ENCODE measurements at regions not wholly inside any gene's neighbourhood (a gene's known extent, or its start where the extent isn't known, plus 50 kb on each side); places are given as distances from the start of the nearest gene placed in this dataset.

DNA sequence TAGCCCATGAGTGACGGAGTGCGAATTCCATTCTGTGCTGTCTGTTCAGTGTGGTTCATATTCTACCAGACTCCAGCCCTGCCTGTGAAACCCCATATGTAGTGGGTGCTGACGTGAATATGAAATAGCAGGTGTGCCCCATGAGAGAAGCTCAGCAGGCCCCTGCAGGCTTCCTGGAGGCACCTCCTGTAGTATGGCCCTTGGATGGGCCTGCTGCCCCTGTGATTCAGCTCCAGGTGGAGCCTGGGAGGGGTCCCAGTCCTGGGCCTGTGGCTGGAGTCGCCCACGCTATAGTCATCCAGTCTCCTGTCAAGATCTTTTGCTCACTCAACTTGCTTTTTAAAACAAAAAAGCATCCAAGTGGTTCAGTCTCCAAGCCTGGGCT lies 125.5 kb downstream of the GLI2 start:
- TF ChIP-seq, protein P1, sequence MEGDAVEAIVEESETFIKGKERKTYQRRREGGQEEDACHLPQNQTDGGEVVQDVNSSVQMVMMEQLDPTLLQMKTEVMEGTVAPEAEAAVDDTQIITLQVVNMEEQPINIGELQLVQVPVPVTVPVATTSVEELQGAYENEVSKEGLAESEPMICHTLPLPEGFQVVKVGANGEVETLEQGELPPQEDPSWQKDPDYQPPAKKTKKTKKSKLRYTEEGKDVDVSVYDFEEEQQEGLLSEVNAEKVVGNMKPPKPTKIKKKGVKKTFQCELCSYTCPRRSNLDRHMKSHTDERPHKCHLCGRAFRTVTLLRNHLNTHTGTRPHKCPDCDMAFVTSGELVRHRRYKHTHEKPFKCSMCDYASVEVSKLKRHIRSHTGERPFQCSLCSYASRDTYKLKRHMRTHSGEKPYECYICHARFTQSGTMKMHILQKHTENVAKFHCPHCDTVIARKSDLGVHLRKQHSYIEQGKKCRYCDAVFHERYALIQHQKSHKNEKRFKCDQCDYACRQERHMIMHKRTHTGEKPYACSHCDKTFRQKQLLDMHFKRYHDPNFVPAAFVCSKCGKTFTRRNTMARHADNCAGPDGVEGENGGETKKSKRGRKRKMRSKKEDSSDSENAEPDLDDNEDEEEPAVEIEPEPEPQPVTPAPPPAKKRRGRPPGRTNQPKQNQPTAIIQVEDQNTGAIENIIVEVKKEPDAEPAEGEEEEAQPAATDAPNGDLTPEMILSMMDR (IDR thresholded peaks at IDR 0.05): no peak
- TF ChIP-seq POLR2A (IDR thresholded peaks at IDR 0.05): no peak
